AG04450 (cell line): ENCODE measurements at regions not wholly inside any gene's neighbourhood (a gene's known extent, or its start where the extent isn't known, plus 50 kb on each side); places are given as distances from the start of the nearest gene placed in this dataset.
"Not testable (repeated sequence)": the region's sequence is repeated elsewhere in the genome, so short reads cannot be mapped to it uniquely, and the experiment has no call there.

Experiments
- CTCF ChIA-PET: fragments of 300-600, 350-600 bp; formaldehyde crosslinking; extraction: SDS; loops from one replicate; lab custom pipeline; 2022; ENCODE audit warnings: antibody characterized with exemption, inconsistent platforms; lab: Charles Lee
- POLR2A ChIA-PET: fragments of 350-600 bp; formaldehyde crosslinking; extraction: SDS; loops from one replicate; lab custom pipeline; 2021; ENCODE audit warnings: antibody characterized with exemption, inconsistent platforms; lab: Yijun Ruan, JAX
- DNase-seq: peaks from one replicate; pipeline ENCODE4 v3.0.0-alpha.2; 2011; ENCODE audit warnings: low read depth, low spot score
- H3K27ac ChIP-seq: one replicate; pipeline ENCODE4 v1.5.1; 2012; ENCODE audit warnings: low read depth, low read length, control low read depth
- H3K27me3 ChIP-seq: one replicate; pipeline ENCODE4 v1.6.0; 2012; ENCODE audit warnings: low read length; ENCODE audit not compliant: control insufficient read depth, insufficient read depth
- H3K4me3 ChIP-seq: 2 replicates; pipeline ENCODE4 v1.5.1; 2011; ENCODE audit warnings: mild to moderate bottlenecking, low read depth, low read length, control low read depth
- H3K9me3 ChIP-seq: 2 replicates; pipeline ENCODE4 v1.5.1; 2012; ENCODE audit warnings: low read length; ENCODE audit not compliant: control insufficient read depth, insufficient read depth
- CTCF ChIP-seq: IDR thresholded peaks from 2 replicates; pipeline ENCODE4 v1.5.1; 2011; ENCODE audit warnings: low read depth, low read length, control low read depth, inconsistent platforms

GRCh38 chrX:968148-968965 lies 244.1 kb downstream of the CRLF2 start:
- Histone ChIP-seq H3K9me3 (peaks cover 52% of the 10 kb centered on the region), H3K4me3 (no peak overlapping the region), H3K27me3 (no peaks in the 10 kb centered on the region), H3K27ac (no peak overlapping the region)
- no peak for TF ChIP-seq CTCF
- POLR2A ChIA-PET: no interaction called here
- DNase-seq: no peak
- CTCF ChIA-PET: no interaction called here

- ChIA-PET CTCF (no interaction called here), POLR2A (no interaction called here)
- no peak overlapping the region for H3K27ac ChIP-seq
- no peak overlapping the region for H3K4me3 ChIP-seq
- no peaks in the 10 kb centered on the region for H3K27me3 ChIP-seq
- H3K9me3 ChIP-seq: peaks cover 49% of the 10 kb centered on the region
- DNase-seq: no peak
- no peak for TF ChIP-seq CTCF
Observed at GRCh38 chrX:966396-967070, 245.9 kb downstream of the CRLF2 start.

GRCh38 chrX:964831-965416 lies 247.5 kb downstream of the CRLF2 start:
- POLR2A ChIA-PET: no interaction called here
- no peak for DNase-seq
- H3K4me3 ChIP-seq: no peak overlapping the region
- no peak overlapping the region for H3K27ac ChIP-seq
- no peak for TF ChIP-seq CTCF
- no peaks in the 10 kb centered on the region for H3K27me3 ChIP-seq
- H3K9me3 ChIP-seq: peaks cover 48% of the 10 kb centered on the region
- CTCF ChIA-PET: no interaction called here

GRCh38 chrX:960821-961220 lies 251.6 kb downstream of the CRLF2 start:
- no peak overlapping the region for H3K4me3 ChIP-seq
- no peak overlapping the region for H3K27ac ChIP-seq
- peaks cover 34% of the 10 kb centered on the region for H3K9me3 ChIP-seq
- ChIA-PET CTCF (no interaction called here), POLR2A (no interaction called here)
- TF ChIP-seq CTCF: no peak
- H3K27me3 ChIP-seq: no peaks in the 10 kb centered on the region
- no peak for DNase-seq

- POLR2A ChIA-PET: no interaction called here
- Histone ChIP-seq H3K4me3 (no peak overlapping the region), H3K9me3 (peaks cover 35% of the 10 kb centered on the region), H3K27ac (no peak overlapping the region), H3K27me3 (no peaks in the 10 kb centered on the region)
- no peak for TF ChIP-seq CTCF
- CTCF ChIA-PET: no interaction called here
- no peak for DNase-seq
Observed at GRCh38 chrX:959595-959994, 252.9 kb downstream of the CRLF2 start.

- H3K4me3 ChIP-seq, H3K27me3 ChIP-seq, POLR2A ChIA-PET, H3K27ac ChIP-seq, CTCF ChIA-PET, DNase-seq: not testable (repeated sequence)
- peaks cover 37% of the 10 kb centered on the region for H3K9me3 ChIP-seq
Observed at GRCh38 chrX:955168-955781, 257.2 kb downstream of the CRLF2 start.
